ENCODE measurements at regions not wholly inside any gene's neighbourhood (a gene's known extent, or its start where the extent isn't known, plus 50 kb on each side); places are given as distances from the start of the nearest gene placed in this dataset.

GRCh38 chr7:119561751-119562150, 711.2 kb upstream of the KCND2 start:
- no peak for TF ChIP-seq POLR2AphosphoS5 (IDR thresholded peaks at IDR 0.05; ENCODE audit: borderline replicate concordance, low read depth, low read length)
- TF ChIP-seq EZH2 (IDR thresholded peaks at IDR 0.05), result no peak
- TF ChIP-seq FOXP2 (optimal IDR thresholded peaks at IDR 0.05; ENCODE audit: control extremely low read depth, extremely low read length, insufficient read depth), result no peak
